MM.1S (cell line): ENCODE measurements at regions not wholly inside any gene's neighbourhood (a gene's known extent, or its start where the extent isn't known, plus 50 kb on each side); places are given as distances from the start of the nearest gene placed in this dataset.

Source experiments
- DNase-seq: peaks from one replicate; pipeline ENCODE4 v3.0.0-alpha.2; 2015
- H2AFZ ChIP-seq: fragments of 300-600 bp; sonication (generic); 2 replicates; pipeline ENCODE4 v1.6.0; 2016; ENCODE audit warnings: antibody characterized with exemption, low read length
- H3F3A ChIP-seq: fragments of 300-600 bp; sonication (generic); 2 replicates; pipeline ENCODE4 v1.6.1; 2016; ENCODE audit warnings: mild to moderate bottlenecking, antibody characterized with exemption, low read length, moderate library complexity, mixed read lengths; ENCODE audit not compliant: insufficient read depth
- H3K27ac ChIP-seq: fragments of 300-600 bp; sonication (generic); 2 replicates; pipeline ENCODE4 v1.5.1; 2016; ENCODE audit warnings: mild to moderate bottlenecking, low read length
- H3K27me3 ChIP-seq: fragments of 300-600 bp; sonication (generic); replicated peaks from 2 replicates; pipeline ENCODE4 v1.6.0; 2016; ENCODE audit warnings: low read length; ENCODE audit not compliant: insufficient read depth
- H3K36me3 ChIP-seq: fragments of 300-600 bp; sonication (generic); replicated peaks from 2 replicates; pipeline ENCODE4 v1.6.1; 2016; ENCODE audit warnings: mild to moderate bottlenecking, low read length, mixed read lengths; ENCODE audit not compliant: insufficient read depth
- H3K4me1 ChIP-seq: fragments of 300-600 bp; sonication (generic); 2 replicates; pipeline ENCODE4 v1.6.1; 2016; ENCODE audit warnings: low read length, mixed read lengths
- H3K4me2 ChIP-seq: fragments of 300-600 bp; sonication (generic); 2 replicates; pipeline ENCODE4 v1.6.0; 2016; ENCODE audit warnings: low read depth, low read length
- H3K4me3 ChIP-seq: fragments of 300-600 bp; sonication (generic); 2 replicates; pipeline ENCODE4 v1.5.1; 2016; ENCODE audit warnings: low read length, mixed read lengths
- H3K79me2 ChIP-seq: fragments of 300-600 bp; sonication (generic); 2 replicates; pipeline ENCODE4 v1.6.1; 2016; ENCODE audit warnings: mixed run types, low read length, mixed read lengths
- H3K9ac ChIP-seq: fragments of 300-600 bp; sonication (generic); 2 replicates; pipeline ENCODE4 v1.6.1; 2016; ENCODE audit warnings: low read length, mixed read lengths
- H3K9me2 ChIP-seq: fragments of 300-600 bp; sonication (generic); replicated peaks from 2 replicates; pipeline ENCODE4 v1.6.1; 2016; ENCODE audit warnings: mild to moderate bottlenecking, low read length, mixed read lengths; ENCODE audit not compliant: insufficient read depth
- H3K9me3 ChIP-seq: fragments of 300-600 bp; sonication (generic); replicated peaks from 2 replicates; pipeline ENCODE4 v1.6.1; 2016; ENCODE audit warnings: mild to moderate bottlenecking, low read length, mixed read lengths; ENCODE audit not compliant: insufficient read depth
- H4K20me1 ChIP-seq: fragments of 300-600 bp; sonication (generic); 2 replicates; pipeline ENCODE4 v1.6.1; 2016; ENCODE audit warnings: mild to moderate bottlenecking, low read length, moderate library complexity, mixed read lengths; ENCODE audit not compliant: insufficient read depth
- CTCF ChIP-seq: fragments of 300-600 bp; sonication (generic); IDR thresholded peaks from 2 replicates; pipeline ENCODE4 v1.5.1; 2016; ENCODE audit warnings: antibody characterized with exemption, low read length, mixed read lengths
- EZH2 ChIP-seq: fragments of 300-600 bp; sonication (generic); optimal IDR thresholded peaks from 2 replicates; pipeline ENCODE3; 2017; ENCODE audit warnings: low read depth, mild to moderate bottlenecking, antibody characterized with exemption, low read length, mixed read lengths
- EZH2phosphoT487 ChIP-seq: fragments of 300-600 bp; sonication (generic); IDR thresholded peaks from 2 replicates; pipeline ENCODE4 v1.6.1; 2018; ENCODE audit warnings: antibody characterized with exemption, low read length

- no peaks in the 10 kb centered on the region for H3F3A ChIP-seq
- no peak for TF ChIP-seq CTCF
- no peak for TF ChIP-seq EZH2phosphoT487
- no peak for TF ChIP-seq EZH2
- no peaks in the 10 kb centered on the region for H3K9me3 ChIP-seq
- no peak overlapping the region for H3K4me2 ChIP-seq
- H3K36me3 ChIP-seq: no peaks in the 10 kb centered on the region
- no peaks in the 10 kb centered on the region for H3K27me3 ChIP-seq
- no peak overlapping the region for H3K9ac ChIP-seq
- H2AFZ ChIP-seq: no peak overlapping the region
- no peaks in the 10 kb centered on the region for H3K4me1 ChIP-seq
- H3K27ac ChIP-seq: no peak overlapping the region
- no peaks in the 10 kb centered on the region for H3K79me2 ChIP-seq
- DNase-seq: no peak
- H3K4me3 ChIP-seq: no peak overlapping the region
- H4K20me1 ChIP-seq: no peaks in the 10 kb centered on the region
- no peaks in the 10 kb centered on the region for H3K9me2 ChIP-seq
Observed at GRCh38 chr1:242770366-242770765, 245.9 kb upstream of the PLD5 start.

DNA sequence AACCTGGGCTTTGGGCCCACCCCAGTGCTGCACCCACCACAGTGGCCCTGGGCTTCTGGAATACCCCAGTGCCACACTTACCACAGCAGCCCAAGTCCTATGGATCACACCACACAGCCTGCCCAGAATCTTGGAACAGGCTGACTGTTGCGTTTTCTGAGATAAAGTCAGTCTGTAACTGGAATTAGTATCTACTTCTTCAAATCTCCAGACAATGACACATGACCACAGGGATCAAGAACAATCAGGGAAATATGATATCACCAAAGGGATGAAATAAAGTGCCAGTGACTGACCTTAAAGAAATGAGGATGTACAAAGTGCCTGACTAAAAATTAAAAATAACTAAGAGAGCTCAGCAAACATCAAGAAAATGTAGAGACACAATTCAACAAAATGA lies 239.7 kb upstream of the PLD5 start:
- Histone ChIP-seq H3K4me2 (no peak overlapping the region), H3K27me3 (no peaks in the 10 kb centered on the region), H3K9me2 (no peaks in the 10 kb centered on the region), H2AFZ (no peak overlapping the region), H3K9me3 (no peaks in the 10 kb centered on the region), H3K79me2 (no peaks in the 10 kb centered on the region), H3K9ac (no peak overlapping the region), H4K20me1 (no peaks in the 10 kb centered on the region), H3K4me3 (no peak overlapping the region), H3K27ac (no peak overlapping the region), H3F3A (no peaks in the 10 kb centered on the region), H3K4me1 (no peaks in the 10 kb centered on the region), H3K36me3 (no peaks in the 10 kb centered on the region)
- no peak for DNase-seq
- TF ChIP-seq EZH2: no peak
- TF ChIP-seq CTCF: no peak
- TF ChIP-seq EZH2phosphoT487: no peak

- Histone ChIP-seq H3F3A (no peaks in the 10 kb centered on the region), H3K27ac (no peak overlapping the region), H3K36me3 (no peaks in the 10 kb centered on the region), H3K9me3 (no peaks in the 10 kb centered on the region), H3K79me2 (no peaks in the 10 kb centered on the region), H3K4me1 (no peaks in the 10 kb centered on the region), H4K20me1 (no peaks in the 10 kb centered on the region), H3K27me3 (no peaks in the 10 kb centered on the region), H3K9ac (no peak overlapping the region), H3K9me2 (no peaks in the 10 kb centered on the region), H3K4me3 (no peak overlapping the region), H3K4me2 (no peak overlapping the region), H2AFZ (no peak overlapping the region)
- TF ChIP-seq EZH2phosphoT487 (no peak), EZH2 (no peak), CTCF (no peak)
- DNase-seq: no peak
Observed at GRCh38 chr1:242761556-242761955, 237.1 kb upstream of the PLD5 start.

GRCh38 chr1:242754926-242755325 lies 230.4 kb upstream of the PLD5 start:
- H3K9ac ChIP-seq: no peak overlapping the region
- H3K79me2 ChIP-seq: no peaks in the 10 kb centered on the region
- H3K4me3 ChIP-seq: no peak overlapping the region
- no peak for DNase-seq
- no peak overlapping the region for H3K4me2 ChIP-seq
- H3K9me2 ChIP-seq: no peaks in the 10 kb centered on the region
- H2AFZ ChIP-seq: no peak overlapping the region
- H3K27me3 ChIP-seq: no peaks in the 10 kb centered on the region
- H3K4me1 ChIP-seq: no peaks in the 10 kb centered on the region
- H3F3A ChIP-seq: no peaks in the 10 kb centered on the region
- no peaks in the 10 kb centered on the region for H3K36me3 ChIP-seq
- H3K9me3 ChIP-seq: no peaks in the 10 kb centered on the region
- H4K20me1 ChIP-seq: no peaks in the 10 kb centered on the region
- no peak overlapping the region for H3K27ac ChIP-seq
- TF ChIP-seq EZH2: no peak
- no peak for TF ChIP-seq CTCF
- no peak for TF ChIP-seq EZH2phosphoT487
